Spleen (tissue), 11 donors: ENCODE measurements at regions not wholly inside any gene's neighbourhood (a gene's known extent, or its start where the extent isn't known, plus 50 kb on each side); places are given as distances from the start of the nearest gene placed in this dataset.

ENCODE experiments used
- DNase-seq: peaks from one replicate; pipeline ENCODE4 v3.0.0-alpha.2; 2020
- H3K27ac ChIP-seq, 8 donors: fragments of 200-600 bp; sonication (generic) in 7 of 8; 1 replicate in 4 of 8; 2 replicates in 4 of 8; pipeline versions ENCODE4 v1.5.0 to v1.8.0; 2016 to 2021; ENCODE audit warnings: inconsistent platforms in 4 of 8, mild to moderate bottlenecking in 4 of 8, moderate library complexity in 1 of 8
- H3K27me3 ChIP-seq, 7 donors: fragments of 200-600 bp; sonication (generic) in 6 of 7; replicated peaks in 1 of 7; 1 replicate in 4 of 7; 2 replicates in 3 of 7; pipeline versions ENCODE4 v1.5.0 to v1.8.0; 2016 to 2021; ENCODE audit warnings: inconsistent platforms in 3 of 7, mild to moderate bottlenecking in 1 of 7
- H3K36me3 ChIP-seq, 6 donors: fragments of 200-600 bp; sonication (generic) in 5 of 6; 1 replicate in 4 of 6; 2 replicates in 2 of 6; pipeline versions ENCODE4 v1.5.0 to v1.8.0; 2016 to 2021; ENCODE audit warnings: inconsistent platforms in 2 of 6
- H3K4me1 ChIP-seq, 6 donors: fragments of 200-600 bp; sonication (generic) in 5 of 6; 1 replicate in 3 of 6; 2 replicates in 3 of 6; pipeline versions ENCODE4 v1.5.0 to v1.8.0; 2016 to 2021; ENCODE audit warnings: inconsistent platforms in 3 of 6
- H3K4me3 ChIP-seq, 8 donors: fragments of 200-600 bp; sonication (generic) in 7 of 8; 1 replicate in 4 of 8; 2 replicates in 4 of 8; pipeline versions ENCODE4 v1.5.0 to v1.8.0; 2016 to 2021; ENCODE audit warnings: inconsistent platforms in 4 of 8, mild to moderate bottlenecking in 4 of 8, moderate library complexity in 2 of 8
- H3K9me3 ChIP-seq, 8 donors: fragments of 200-600 bp; sonication (generic) in 7 of 8; 1 replicate in 4 of 8; 2 replicates in 4 of 8; pipeline versions ENCODE4 v1.5.0 to v1.8.0; 2016 to 2021; ENCODE audit warnings: inconsistent platforms in 4 of 8
- POLR2A ChIP-seq, 3 donors: fragments of 450-650 bp; IDR thresholded peaks; one replicate each; pipeline ENCODE4 v1.5.1; 2017; ENCODE audit warnings: antibody characterized with exemption in 3 of 3, mild to moderate bottlenecking in 1 of 3
- POLR2AphosphoS5 ChIP-seq, 3 donors: sonication (generic); formaldehyde crosslinking; IDR thresholded peaks; one replicate each; pipeline ENCODE4 v1.5.1; 2017; ENCODE audit warnings: antibody characterized with exemption in 3 of 3
- WGBS, 5 donors: extraction: QIAGEN DNeasy Blood & Tissue Kit in 3 of 5; methylation state at CpG; one replicate each; pipeline versions ENCODE4 v1.1.5 to v1.1.7; 2013 to 2018; 5-methylcytosine and 5-hydroxymethylcytosine counted together
- intact Hi-C: fragments of 100-400 bp; cut with DNase I; formaldehyde crosslinking; loops from one replicate; pipeline ENCODE4 v1.15.0; 2023; ENCODE audit warnings: low total_unique reads
- TF ChIP-seq, protein P1 (sequence below), 11 experiments: fragments of 200-600 bp in 7 of 11; fragments of 450-650 bp in 4 of 11; sonication (generic) in 4 of 11; IDR thresholded peaks in 8 of 11; conservative IDR thresholded peaks in 3 of 11; 1 replicate in 7 of 11; 2 replicates in 4 of 11; pipeline versions ENCODE4 v1.4.0 to v1.8.0; 2016 to 2021; ENCODE audit warnings: antibody characterized with exemption in 11 of 11, inconsistent platforms in 4 of 11, mild to moderate bottlenecking in 1 of 11
- donor health status: healthy with polysubstance abuse.
- donor health status: DM: no; HTN: no; CAD: no; lungs with moderate emphysema.
- donor health status: DM: no; HTN: no; CAD: no.
- donor health status: Bipolar disorder and iron deficiency.
- donor health status: healthy.
- donor health status: DM: no; HTN: no; CAD: no.
- donor health status: DM: yes; HTN: yes; CAD: no.

DNA sequence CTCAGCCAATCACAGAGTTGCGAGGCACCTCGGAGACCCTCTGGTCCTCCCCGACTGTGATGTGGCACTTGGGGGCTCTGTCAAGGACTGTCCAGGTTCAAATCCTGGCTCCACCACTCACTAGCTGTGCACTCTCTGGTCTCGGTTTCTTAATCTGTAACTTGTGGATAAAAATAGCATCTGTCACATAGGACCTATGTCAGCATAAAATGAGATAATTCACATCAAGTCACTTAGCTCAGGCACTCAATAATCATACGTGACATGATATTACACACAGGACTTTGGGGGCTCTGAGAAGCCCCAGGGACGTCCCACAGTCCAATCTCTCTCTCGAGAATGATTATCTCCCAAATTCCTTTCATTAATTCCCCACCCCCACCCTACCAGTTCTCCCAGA is 166.4 kb downstream of the COPRS start:
- H3K27ac ChIP-seq: no peak overlapping the region
- no peaks in the 10 kb centered on the region for H3K36me3 ChIP-seq
- H3K9me3 ChIP-seq: no peaks in the 10 kb centered on the region
- H3K4me1 ChIP-seq: no peaks in the 10 kb centered on the region
- TF ChIP-seq, protein P1, sequence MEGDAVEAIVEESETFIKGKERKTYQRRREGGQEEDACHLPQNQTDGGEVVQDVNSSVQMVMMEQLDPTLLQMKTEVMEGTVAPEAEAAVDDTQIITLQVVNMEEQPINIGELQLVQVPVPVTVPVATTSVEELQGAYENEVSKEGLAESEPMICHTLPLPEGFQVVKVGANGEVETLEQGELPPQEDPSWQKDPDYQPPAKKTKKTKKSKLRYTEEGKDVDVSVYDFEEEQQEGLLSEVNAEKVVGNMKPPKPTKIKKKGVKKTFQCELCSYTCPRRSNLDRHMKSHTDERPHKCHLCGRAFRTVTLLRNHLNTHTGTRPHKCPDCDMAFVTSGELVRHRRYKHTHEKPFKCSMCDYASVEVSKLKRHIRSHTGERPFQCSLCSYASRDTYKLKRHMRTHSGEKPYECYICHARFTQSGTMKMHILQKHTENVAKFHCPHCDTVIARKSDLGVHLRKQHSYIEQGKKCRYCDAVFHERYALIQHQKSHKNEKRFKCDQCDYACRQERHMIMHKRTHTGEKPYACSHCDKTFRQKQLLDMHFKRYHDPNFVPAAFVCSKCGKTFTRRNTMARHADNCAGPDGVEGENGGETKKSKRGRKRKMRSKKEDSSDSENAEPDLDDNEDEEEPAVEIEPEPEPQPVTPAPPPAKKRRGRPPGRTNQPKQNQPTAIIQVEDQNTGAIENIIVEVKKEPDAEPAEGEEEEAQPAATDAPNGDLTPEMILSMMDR (IDR thresholded peaks at IDR 0.05 in 8 of 11, conservative IDR thresholded peaks at IDR 0.05 in 3 of 11): no peak
- TF ChIP-seq POLR2A (IDR thresholded peaks at IDR 0.05): no peak
- no peak for TF ChIP-seq POLR2AphosphoS5 (IDR thresholded peaks at IDR 0.05)
- no peak for DNase-seq
- 84 to 92% (median 89%) methylated on average over 7 of the region's 7 CpGs for WGBS, 5 donors
- no peaks in the 10 kb centered on the region for H3K27me3 ChIP-seq
- H3K4me3 ChIP-seq: no peak overlapping the region
- intact Hi-C loops: no loop called here

DNA sequence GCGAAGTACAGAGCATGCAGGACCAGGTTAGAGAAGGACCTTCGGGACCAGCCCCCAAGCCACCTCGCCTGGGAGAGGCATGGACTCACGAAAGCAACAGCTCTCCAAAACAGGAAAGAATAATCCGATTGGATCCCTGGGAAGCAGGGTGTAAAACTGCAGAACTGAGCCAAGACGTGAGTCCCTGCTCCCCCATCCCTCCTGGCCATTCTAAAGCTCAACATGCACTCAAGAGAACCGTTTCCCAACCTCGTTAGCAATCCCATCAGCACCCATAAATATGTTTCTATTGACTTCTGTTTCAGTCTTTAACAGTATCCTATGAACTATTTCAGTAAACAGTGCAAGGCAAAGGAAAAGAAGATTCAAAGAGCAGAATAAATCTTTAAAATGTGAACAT is 167.0 kb downstream of the COPRS start:
- DNase-seq: no peak
- intact Hi-C loops: no loop called here
- WGBS, 5 donors: 78 to 93% (median 91%) methylated on average over 8 of the region's 8 CpGs
- TF ChIP-seq POLR2AphosphoS5 (IDR thresholded peaks at IDR 0.05) (no peak), POLR2A (IDR thresholded peaks at IDR 0.05) (no peak)
- TF ChIP-seq, protein P1 (IDR thresholded peaks at IDR 0.05 in 8 of 11, conservative IDR thresholded peaks at IDR 0.05 in 3 of 11): no peak
- Histone ChIP-seq H3K27ac (no peak overlapping the region), H3K27me3 (no peaks in the 10 kb centered on the region), H3K9me3 (no peaks in the 10 kb centered on the region), H3K4me3 (no peak overlapping the region), H3K4me1 (no peaks in the 10 kb centered on the region), H3K36me3 (no peaks in the 10 kb centered on the region)

DNA sequence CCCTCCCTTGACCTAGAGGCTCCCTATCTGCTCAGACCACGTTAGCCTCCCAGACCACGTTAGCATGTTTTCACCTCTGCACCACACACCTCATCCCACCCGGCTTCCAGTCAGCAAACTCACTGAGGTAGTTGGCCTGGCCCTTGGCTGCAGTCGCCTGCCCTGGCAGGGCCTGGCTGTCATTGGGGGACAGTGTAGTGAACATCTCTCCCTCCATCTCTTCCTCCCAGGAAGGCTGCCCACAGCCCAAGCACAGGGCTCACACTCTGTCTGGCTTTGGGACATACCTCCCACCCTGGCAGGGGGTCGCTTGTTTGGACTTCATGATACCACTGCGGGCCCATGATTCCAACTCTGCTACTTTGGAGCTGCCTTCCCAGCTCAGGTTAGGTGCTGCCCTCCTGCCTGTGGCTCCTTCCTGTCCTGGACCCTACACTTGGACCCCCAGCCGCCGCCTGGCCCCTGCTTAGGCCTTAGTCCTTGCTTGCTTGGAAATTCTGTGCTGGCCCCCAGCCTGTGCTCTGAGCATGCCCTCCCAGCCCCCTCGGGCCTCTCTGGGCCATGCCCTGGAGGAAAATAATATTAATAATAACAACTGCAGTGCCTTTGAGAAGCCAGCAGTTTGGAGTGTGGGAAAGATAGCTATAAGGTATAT is 167.7 kb downstream of the COPRS start:
- DNase-seq: no peak
- Histone ChIP-seq H3K9me3 (no peaks in the 10 kb centered on the region), H3K4me3 (no peak overlapping the region), H3K27me3 (no peaks in the 10 kb centered on the region), H3K4me1 (no peaks in the 10 kb centered on the region), H3K36me3 (no peaks in the 10 kb centered on the region), H3K27ac (no peak overlapping the region)
- intact Hi-C loops: no loop called here
- TF ChIP-seq, protein P1 (IDR thresholded peaks at IDR 0.05 in 8 of 11, conservative IDR thresholded peaks at IDR 0.05 in 3 of 11): no peak
- TF ChIP-seq POLR2AphosphoS5 (IDR thresholded peaks at IDR 0.05): no peak
- no peak for TF ChIP-seq POLR2A (IDR thresholded peaks at IDR 0.05)
- 87 to 94% (median 89%) methylated on average over 9 of the region's 9 CpGs for WGBS, 5 donors

DNA sequence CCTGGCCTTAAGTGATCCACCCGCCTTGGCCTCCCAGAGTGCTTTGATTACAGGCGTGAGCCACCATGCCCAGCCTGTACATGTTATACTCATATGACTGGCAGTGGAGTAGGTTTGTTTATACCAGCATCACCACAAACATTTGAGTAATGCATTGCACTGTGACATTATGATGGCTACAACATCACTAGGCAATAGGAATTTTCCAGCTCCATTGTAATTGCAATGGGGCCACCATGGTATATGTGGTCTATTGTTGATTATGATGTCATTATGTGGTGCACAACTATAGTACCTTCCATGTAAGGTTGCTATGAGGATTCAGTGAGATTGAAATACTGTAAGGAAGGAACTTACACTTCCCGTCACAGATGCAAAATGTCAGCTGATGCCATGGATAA is 168.9 kb downstream of the COPRS start:
- H3K4me3 ChIP-seq: no peak overlapping the region
- H3K27me3 ChIP-seq: no peaks in the 10 kb centered on the region
- no peaks in the 10 kb centered on the region for H3K36me3 ChIP-seq
- no peak overlapping the region for H3K27ac ChIP-seq
- TF ChIP-seq, protein P1 (IDR thresholded peaks at IDR 0.05 in 8 of 11, conservative IDR thresholded peaks at IDR 0.05 in 3 of 11): no peak
- TF ChIP-seq POLR2A (IDR thresholded peaks at IDR 0.05): no peak
- TF ChIP-seq POLR2AphosphoS5 (IDR thresholded peaks at IDR 0.05): no peak
- 81 to 93% (median 90%) methylated on average over 3 of the region's 3 CpGs for WGBS, 5 donors
- H3K4me1 ChIP-seq: no peaks in the 10 kb centered on the region
- intact Hi-C loops: no loop called here
- no peak for DNase-seq
- no peaks in the 10 kb centered on the region for H3K9me3 ChIP-seq
